ENCODE measurements at regions not wholly inside any gene's neighbourhood (a gene's known extent, or its start where the extent isn't known, plus 50 kb on each side); places are given as distances from the start of the nearest gene placed in this dataset.

- in situ Hi-C loops (cut with MboI; ENCODE audit: low pct_unique_long_range_greater_than_20kb, low sequenced_read_pairs, unreplicated experiment) = no loop called here
- no peak for TF ChIP-seq CTCF (IDR thresholded peaks at IDR 0.05; ENCODE audit: extremely low read depth, insufficient read depth, missing control alignments)
These were observed 231.7 kb downstream of the ARPP21 start for GRCh38 chr3:35871009-35871408.

GRCh38 chr3:35883929-35884328 lies 244.6 kb downstream of the ARPP21 start:
- no peak for DNase-seq (ENCODE audit: low spot score)
- in situ Hi-C loops (cut with MboI; ENCODE audit: low pct_unique_long_range_greater_than_20kb, low sequenced_read_pairs, unreplicated experiment) = no loop called here
- TF ChIP-seq CTCF (IDR thresholded peaks at IDR 0.05; ENCODE audit: extremely low read depth, insufficient read depth, missing control alignments) = no peak

More at GRCh38 chr3:35871009-35871408, 231.7 kb downstream of the ARPP21 start:
- DNase-seq (ENCODE audit: low spot score) = no peak

GRCh38 chr3:35894735-35895134 lies 255.4 kb downstream of the ARPP21 start:
- TF ChIP-seq CTCF (IDR thresholded peaks at IDR 0.05; ENCODE audit: extremely low read depth, insufficient read depth, missing control alignments) = no peak
- in situ Hi-C loops (cut with MboI; ENCODE audit: low pct_unique_long_range_greater_than_20kb, low sequenced_read_pairs, unreplicated experiment) = no loop called here
- DNase-seq (ENCODE audit: low spot score) = no peak

GRCh38 chr3:35899245-35899644 lies 259.9 kb downstream of the ARPP21 start:
- DNase-seq (ENCODE audit: low spot score) = no peak
- in situ Hi-C loops (cut with MboI; ENCODE audit: low pct_unique_long_range_greater_than_20kb, low sequenced_read_pairs, unreplicated experiment) = no loop called here
- TF ChIP-seq CTCF (IDR thresholded peaks at IDR 0.05; ENCODE audit: extremely low read depth, insufficient read depth, missing control alignments) = no peak

GRCh38 chr3:35900079-35900478 lies 260.8 kb downstream of the ARPP21 start:
- in situ Hi-C loops (cut with MboI; ENCODE audit: low pct_unique_long_range_greater_than_20kb, low sequenced_read_pairs, unreplicated experiment) = no loop called here
- no peak for TF ChIP-seq CTCF (IDR thresholded peaks at IDR 0.05; ENCODE audit: extremely low read depth, insufficient read depth, missing control alignments)
- no peak for DNase-seq (ENCODE audit: low spot score)

- in situ Hi-C loops (cut with MboI; ENCODE audit: low pct_unique_long_range_greater_than_20kb, low sequenced_read_pairs, unreplicated experiment) = no loop called here
- peak; percentile 12 for DNase-seq (ENCODE audit: low spot score)
- peak; percentile 77 for TF ChIP-seq CTCF (IDR thresholded peaks at IDR 0.05; ENCODE audit: extremely low read depth, insufficient read depth, missing control alignments)
These were observed 269.3 kb downstream of the ARPP21 start for GRCh38 chr3:35908366-35909232.
